Stimulated activated CD8-positive, alpha-beta memory T cell treated with anti-CD3 and anti-CD28 coated beads, Interleukin-7, amount 100 ng/mL, for 48 hours (primary cell): ENCODE measurements at regions not wholly inside any gene's neighbourhood (a gene's known extent, or its start where the extent isn't known, plus 50 kb on each side); places are given as distances from the start of the nearest gene placed in this dataset.

Source experiments
- DNase-seq, 2 donors: peaks; one replicate each; pipeline ENCODE4 v3.0.0-alpha.2; 2020; ENCODE audit warnings: low read depth in 1 of 2; ENCODE audit errors: extremely low read depth in 1 of 2

DNA sequence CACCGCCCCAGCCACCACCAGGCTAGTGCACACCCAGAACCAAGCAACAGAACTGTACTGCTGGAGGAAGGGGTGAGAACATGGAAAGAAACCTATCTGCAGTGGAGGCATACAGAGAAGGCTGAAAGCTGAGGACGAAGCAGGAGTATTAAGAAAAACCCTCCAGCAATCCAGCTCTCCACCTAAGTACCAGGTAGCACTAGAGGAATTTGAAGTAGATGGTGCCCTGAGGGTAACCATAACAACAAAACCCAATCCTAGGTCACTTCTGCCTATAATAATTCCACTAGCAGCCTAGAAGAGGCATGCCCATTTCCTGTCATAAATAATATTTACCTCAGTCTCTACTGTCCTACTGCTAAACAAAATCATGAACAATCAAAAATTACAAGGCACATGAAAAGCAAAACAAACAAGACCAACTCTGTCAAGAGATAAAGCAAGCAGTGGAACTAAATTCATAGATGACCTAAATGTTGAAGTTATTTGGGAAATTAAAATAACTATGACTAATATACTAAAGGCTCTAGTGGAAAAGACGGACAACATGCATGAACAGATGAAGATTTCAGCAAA, 51.1 kb downstream of the HYCC1 start:
- DNase-seq = no peak

- no peak for DNase-seq
Observed at GRCh38 chr7:22958742-22959141, 55.2 kb downstream of the HYCC1 start.

DNA sequence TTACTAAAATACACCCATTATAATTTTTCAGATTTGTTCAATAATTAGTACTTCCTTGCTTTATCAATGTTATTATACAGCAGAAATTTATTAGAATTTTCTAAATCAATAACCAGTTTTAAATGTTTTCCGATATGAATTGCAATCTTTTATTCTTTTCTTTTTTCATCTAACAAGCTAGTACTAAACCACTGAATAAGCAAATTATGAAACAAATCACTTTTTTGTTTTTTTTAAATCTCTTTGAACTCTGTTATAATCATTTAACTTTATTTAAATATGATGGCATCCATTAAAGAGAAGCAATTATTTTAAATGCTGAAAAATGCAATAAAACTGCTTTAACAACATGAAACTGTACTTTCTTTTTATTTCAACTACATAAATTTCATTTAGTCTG, 59.7 kb downstream of the HYCC1 start:
- no peak for DNase-seq

- DNase-seq = no peak
Observed at GRCh38 chr7:22952306-22953015, 61.5 kb downstream of the HYCC1 start.

GRCh38 chr7:22949944-22950343, 64.0 kb downstream of the HYCC1 start:
- DNase-seq = no peak

DNA sequence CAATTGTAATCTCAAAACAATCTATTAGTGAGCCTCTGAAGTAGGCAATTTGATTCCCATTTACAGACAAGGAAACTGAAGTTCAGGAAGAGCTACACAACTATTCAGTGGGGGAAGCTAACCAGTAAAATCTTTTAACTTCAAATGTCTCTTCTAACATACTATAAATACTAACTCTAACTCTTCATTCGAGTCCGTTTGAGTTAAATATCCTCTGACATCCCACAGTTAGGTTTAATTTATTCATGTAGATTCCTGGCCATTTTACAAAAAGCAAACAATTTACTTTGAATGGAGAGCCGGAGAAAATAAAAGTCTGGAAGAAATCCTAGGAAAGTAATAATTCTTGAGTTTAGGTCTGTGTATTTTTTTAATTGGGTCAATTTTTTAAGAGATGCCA, 64.7 kb downstream of the HYCC1 start:
- DNase-seq = no peak

- DNase-seq = no peak
Observed at GRCh38 chr7:22948770-22949169, 65.2 kb downstream of the HYCC1 start.

DNA sequence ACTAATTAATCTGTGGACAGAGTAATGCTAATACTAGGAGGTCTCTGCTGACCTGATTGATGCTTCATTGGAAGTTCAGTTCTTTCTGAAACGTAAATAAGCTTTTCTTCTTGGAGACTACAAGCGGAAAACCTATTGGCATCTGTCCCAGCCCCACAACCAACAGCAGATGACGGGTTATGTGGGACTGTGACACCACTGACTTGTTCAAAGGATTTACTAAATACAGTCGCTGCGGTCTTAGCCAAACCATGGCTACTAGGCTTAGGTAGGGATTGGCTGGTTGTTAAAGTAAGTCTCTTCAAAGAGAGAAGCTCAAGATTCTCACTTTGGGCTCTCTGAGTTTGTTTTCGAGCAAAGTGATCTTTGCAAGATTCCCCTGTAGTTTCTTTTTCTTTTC, 68.3 kb downstream of the HYCC1 start:
- no peak for DNase-seq

- no peak for DNase-seq
Observed at GRCh38 chr7:22944510-22944909, 69.4 kb downstream of the HYCC1 start.

GRCh38 chr7:22944022-22944421, 69.9 kb downstream of the HYCC1 start:
- no peak for DNase-seq

- DNase-seq = no peak
Observed at GRCh38 chr7:22942191-22942590, 71.7 kb downstream of the HYCC1 start.

- no peak for DNase-seq
Observed at GRCh38 chr7:22939842-22940241, 74.1 kb downstream of the HYCC1 start.

- DNase-seq = no peak
Observed at GRCh38 chr7:22937946-22938345, 76.0 kb downstream of the HYCC1 start.

DNA sequence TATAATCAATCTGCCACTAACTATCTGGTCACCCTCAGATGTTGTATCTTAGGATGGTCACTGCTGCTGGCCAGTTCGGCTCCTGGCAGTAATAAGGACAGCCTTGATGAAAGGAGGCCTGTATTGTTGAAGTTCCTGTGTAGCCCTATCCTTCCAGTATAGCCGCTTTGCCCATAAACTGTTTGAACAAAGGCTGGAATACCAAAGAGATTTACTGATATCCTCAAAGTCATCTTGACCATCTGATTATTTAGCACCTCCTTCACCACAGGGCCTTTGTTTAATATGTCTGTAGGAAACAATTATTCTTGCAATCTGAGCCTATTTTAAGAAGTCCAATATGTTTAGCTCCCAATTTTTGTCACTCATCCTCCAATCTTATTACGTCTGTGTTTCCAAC, 77.7 kb downstream of the HYCC1 start:
- DNase-seq = no peak

DNA sequence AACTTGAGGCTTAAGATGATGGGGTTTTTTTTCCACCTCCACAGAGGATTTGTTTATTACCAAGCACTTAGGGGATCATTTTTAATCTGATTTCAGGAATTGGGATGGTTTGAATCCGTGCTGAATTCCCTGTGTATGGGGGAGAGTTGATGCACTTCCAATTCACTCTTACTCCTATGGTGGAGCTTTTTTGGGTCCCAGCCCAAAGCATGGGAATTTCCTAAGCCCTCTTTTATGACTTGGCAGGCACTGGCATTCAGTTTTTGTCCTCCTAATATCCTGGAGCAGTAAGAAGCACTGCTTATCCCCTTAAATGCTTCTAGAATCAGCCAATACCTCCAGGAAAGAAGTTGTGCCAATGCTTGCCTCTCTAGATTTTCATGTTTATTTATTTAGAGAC, 78.7 kb downstream of the HYCC1 start:
- no peak for DNase-seq

GRCh38 chr7:22934473-22935065, 79.4 kb downstream of the HYCC1 start:
- DNase-seq = no peak

- DNase-seq = no peak
Observed at GRCh38 chr7:22934023-22934422, 79.9 kb downstream of the HYCC1 start.

GRCh38 chr7:22932896-22933295, 81.0 kb downstream of the HYCC1 start:
- DNase-seq = no peak

GRCh38 chr7:22931011-22931410, 82.9 kb downstream of the HYCC1 start:
- DNase-seq = no peak

DNA sequence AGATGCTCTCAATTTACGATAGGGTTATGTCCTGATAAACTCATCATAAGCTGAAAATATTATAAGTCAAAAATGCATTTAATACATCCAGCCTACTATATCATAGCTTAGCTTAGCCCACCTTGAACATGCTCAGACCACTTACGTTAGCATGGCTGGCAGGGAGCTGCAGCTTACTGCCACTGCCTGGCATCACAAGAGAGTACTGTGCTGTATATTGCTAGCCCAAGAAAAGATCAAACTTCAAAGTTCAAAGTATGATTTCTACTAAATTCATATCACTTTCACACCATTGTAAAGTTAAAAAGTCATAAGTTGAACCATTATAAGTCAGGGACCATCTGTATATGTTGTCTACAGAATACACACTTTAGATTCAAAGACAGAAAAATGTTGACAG, 91.6 kb downstream of the HYCC1 start:
- no peak for DNase-seq

DNA sequence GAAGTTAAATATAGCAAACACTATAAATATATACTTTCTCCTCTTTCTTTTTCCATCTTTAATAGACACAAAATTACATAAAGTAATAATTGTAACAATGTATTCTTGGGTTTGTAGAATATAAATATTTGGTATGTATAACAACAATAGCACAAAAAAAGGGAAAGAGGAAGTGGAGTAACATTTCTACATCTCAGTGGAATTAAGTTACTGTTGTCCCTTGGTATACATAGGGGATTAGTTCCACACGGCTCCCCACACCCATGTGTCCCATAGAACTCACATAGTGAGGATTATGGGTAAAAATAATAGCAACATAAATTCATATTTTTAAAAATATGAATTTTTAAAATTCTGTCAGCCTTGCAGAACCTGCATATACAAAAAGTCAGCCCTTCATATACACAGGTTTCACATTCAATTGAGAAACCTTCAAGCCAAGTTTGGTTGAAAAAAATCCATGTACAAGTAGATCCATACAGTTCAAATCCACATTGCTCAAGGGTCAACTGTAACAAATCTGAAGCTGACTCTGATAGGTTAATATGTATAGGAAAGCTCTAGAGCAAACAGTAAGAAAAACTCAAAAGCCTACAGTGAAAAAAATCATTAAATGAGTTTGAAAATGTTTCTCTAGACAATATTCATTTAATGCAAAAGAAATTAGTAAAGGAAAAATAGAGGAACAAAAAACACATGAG, 92.4 kb downstream of the HYCC1 start:
- no peak for DNase-seq

DNA sequence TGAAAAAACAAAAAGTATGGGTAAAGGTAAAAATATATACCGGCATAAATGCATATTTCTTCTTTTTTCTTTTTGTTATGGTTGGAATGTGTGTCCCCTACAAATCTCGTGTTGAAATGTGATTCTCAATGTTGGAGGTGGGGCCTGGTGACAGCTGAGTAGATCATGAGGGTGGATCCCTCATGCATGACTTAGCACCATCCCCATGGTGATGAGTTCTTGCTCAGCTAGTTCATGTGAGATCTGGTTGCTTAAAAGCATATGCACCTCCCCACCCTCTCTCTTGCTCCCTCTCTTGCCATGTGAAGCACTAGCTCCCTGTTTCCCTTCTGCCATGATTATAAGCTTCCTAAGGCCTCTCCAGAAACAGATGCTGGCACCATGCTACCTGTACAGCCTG, 93.3 kb downstream of the HYCC1 start:
- DNase-seq = no peak
